T-helper 1 cell (primary cell): ENCODE measurements at regions not wholly inside any gene's neighbourhood (a gene's known extent, or its start where the extent isn't known, plus 50 kb on each side); places are given as distances from the start of the nearest gene placed in this dataset.
"Not testable (repeated sequence)": the region's sequence is repeated elsewhere in the genome, so short reads cannot be mapped to it uniquely, and the experiment has no call there.

Experiments used
- DNase-seq, 5 donors: peaks; one replicate each; pipeline ENCODE4 v3.0.0-alpha.2; 2012 to 2020

GRCh38 chr6:21710908-21711627 lies 117.5 kb downstream of the SOX4 start:
- DNase-seq = no peak

GRCh38 chr6:21712213-21712612 lies 118.7 kb downstream of the SOX4 start:
- no peak for DNase-seq

DNA sequence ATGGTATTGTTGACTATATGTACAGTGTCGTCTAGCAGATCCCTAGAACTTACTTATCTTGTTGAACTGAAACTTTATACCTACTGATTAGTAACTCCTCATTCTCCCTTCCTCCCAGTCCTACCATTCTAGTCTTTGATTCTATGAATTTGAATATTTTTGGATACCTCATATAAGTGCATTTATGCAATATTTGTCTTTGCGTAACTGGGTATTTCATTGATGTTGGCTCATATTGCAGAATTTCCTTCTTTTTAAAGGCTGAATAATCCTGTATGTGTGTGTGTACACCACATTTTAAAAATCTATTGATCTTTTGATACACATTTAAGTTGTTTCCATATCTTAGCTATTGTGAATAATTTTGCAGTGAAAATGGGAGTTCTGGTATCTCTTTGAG lies 119.9 kb downstream of the SOX4 start:
- DNase-seq = no peak

GRCh38 chr6:21715180-21715579 lies 121.6 kb downstream of the SOX4 start:
- no peak for DNase-seq

GRCh38 chr6:21722510-21722909 lies 129.0 kb downstream of the SOX4 start:
- DNase-seq = no peak

- no peak for DNase-seq
These were observed 133.1 kb downstream of the SOX4 start for GRCh38 chr6:21726676-21727075.

DNA sequence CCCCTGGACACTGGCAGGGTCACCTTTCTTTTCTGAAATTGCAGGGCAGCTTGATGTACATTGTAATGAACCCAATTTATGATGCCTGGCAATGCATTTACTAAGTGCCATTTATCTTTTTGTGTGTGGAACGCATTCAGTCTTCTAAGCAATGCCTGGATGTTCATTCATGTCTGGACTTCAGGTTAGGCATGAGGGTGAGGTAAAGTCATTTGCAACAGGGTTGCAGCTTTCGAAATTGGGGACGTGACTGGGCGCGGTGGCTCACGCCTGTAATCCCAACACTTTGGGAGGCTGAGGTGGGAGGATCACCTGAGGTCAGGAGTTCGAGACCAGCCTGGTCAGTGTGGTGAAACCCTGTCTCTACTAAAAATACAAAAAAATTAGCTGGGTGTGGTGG lies 134.6 kb downstream of the SOX4 start:
- no peak for DNase-seq

GRCh38 chr6:21729431-21729830 lies 135.9 kb downstream of the SOX4 start:
- DNase-seq = no peak

GRCh38 chr6:21730533-21730932 lies 137.0 kb downstream of the SOX4 start:
- DNase-seq = no peak

DNA sequence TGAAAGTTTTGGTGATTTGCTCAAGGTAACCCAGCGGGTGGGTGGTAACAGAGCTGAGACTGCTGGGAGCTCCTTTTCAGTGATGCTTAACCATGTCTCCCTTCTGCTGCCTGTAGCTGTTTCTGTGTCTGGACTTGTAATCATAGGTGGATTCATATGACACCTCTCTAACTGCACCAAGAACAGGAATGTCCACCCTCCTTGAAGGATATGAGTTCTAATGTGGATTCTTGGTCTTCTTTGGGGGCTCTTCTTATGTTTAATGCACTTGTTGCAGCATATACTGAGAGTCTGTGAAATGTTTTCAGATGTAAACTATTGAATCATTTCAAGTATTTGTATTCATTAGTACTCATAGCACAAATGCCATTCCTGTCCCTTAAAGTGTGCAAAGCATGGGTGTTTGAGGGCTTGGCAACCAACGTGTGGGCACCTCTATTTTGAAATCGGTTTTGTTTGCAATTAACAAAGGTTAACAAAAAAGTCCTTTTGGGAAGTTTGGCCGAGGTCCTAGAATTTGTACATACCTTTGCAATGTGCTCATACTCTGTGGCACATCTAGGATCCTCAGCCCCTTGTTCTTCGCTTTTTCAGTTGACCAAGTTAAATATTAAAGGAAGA lies 138.0 kb downstream of the SOX4 start:
- no peak for DNase-seq

DNA sequence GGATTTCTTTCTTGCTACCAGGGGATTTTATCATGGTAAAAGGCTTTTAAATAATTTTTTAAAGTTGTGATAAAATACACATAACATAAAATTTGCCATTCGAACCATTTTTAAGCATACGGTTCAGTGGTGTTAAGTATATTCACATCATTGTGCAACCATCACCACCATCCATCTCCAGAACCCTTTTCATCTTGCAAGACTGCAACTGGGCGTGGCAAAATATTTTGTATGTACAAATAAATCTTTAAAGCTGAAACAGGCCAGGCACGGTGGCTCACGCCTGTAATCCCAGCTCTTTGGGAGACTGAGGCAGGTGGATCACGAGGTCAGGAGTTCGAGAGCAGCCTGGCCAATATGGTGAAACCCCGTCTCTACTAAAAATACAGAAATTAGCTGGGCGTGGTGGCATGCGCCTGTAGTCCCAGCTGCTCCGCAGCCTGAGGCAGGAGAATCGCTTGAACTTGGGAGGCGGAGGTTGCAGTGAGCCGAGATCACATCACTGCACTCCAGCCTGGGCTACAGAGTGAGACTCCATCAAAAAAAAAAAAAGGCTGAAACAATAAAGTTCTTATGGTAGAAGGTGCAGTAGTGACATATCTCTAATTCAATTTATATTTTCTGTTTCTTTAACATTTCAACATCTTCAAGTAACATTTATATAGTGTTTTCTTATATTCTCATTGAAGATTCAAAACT lies 138.6 kb downstream of the SOX4 start:
- not testable (repeated sequence) for DNase-seq

DNA sequence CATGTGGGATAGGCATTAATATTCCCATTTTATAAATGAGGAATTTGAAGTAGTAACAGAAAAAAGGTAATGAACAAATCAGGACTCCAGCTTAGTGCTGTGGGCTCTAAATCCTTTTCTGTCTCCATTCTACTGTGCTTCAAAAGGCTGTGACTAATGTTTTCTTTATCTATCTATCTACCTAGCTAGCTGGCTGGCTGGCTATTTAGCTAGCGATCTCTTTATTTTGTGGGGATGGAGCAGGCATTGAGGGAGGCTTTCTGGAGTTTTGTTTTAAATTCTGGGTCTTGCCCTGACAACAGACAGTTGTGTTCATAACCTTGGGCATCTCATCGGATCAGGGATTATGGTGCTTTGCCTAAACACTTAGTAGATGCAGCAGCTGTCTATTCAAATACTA lies 139.2 kb downstream of the SOX4 start:
- DNase-seq = no peak

- DNase-seq = no peak
These were observed 139.8 kb downstream of the SOX4 start for GRCh38 chr6:21733311-21733710.

- DNase-seq = no peak
These were observed 140.7 kb downstream of the SOX4 start for GRCh38 chr6:21734204-21734603.

DNA sequence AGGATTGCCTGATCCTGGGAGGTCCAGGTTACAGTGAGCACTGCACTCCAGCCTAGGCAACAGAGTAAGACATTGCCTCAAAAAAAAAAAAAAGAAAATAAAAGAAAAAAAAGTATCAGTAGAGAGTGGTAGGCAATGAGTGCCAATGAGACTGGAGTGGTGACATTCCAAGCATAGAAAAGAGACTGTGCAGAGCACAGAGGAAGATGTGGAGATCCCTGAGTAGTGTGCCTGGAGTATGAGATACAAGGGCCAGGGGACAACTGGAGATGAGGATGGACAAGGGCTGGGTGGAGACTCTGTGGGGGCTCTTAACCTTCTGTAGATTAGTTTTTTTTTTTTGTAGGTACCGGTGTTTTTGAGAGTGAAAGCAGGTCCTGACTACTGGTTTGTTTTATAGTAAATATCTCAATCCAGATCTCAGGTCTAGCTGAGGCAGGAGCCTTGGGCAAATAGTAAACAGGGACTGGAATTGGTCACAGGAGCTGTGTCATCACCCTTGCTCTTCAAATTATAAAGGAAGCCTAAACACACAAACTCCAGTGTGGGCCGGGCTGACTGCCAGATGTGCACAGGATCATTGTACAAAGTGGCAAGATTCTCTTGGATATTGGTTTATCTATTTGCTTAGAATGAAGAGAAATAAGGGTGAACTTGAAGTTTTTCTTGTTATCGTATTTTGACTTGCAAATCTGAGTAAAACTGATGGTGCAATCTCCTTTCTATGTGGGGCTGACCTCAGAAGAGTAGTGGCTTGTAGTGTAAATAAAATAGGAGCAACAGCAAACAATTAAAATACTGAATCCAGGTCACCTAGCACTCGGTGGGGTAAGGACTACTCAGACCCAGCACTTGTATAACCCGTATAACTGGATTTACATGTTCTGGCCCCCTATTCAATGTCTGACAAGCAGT lies 144.9 kb downstream of the SOX4 start:
- DNase-seq = no peak

GRCh38 chr6:21739241-21739640 lies 145.7 kb downstream of the SOX4 start:
- DNase-seq = no peak

DNA sequence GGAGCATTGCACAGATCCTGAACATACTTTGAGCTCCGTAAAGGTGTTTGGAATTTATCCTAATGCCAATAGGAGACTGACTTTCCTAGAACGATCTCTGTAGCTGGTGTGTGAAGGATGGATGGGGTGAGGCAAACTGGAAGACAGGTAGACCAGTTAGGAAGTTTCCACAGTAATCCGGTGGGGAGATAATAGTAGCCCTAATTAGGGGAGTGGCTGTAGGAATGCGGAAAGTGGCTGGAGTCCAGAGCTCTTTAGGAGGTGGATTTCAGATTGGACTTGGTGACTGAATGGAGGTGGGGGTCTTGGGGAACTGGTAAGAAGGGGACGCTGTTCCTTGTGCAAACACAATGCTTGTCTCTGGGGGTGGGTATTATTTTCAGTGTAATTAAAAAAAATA lies 146.3 kb downstream of the SOX4 start:
- no peak for DNase-seq

DNA sequence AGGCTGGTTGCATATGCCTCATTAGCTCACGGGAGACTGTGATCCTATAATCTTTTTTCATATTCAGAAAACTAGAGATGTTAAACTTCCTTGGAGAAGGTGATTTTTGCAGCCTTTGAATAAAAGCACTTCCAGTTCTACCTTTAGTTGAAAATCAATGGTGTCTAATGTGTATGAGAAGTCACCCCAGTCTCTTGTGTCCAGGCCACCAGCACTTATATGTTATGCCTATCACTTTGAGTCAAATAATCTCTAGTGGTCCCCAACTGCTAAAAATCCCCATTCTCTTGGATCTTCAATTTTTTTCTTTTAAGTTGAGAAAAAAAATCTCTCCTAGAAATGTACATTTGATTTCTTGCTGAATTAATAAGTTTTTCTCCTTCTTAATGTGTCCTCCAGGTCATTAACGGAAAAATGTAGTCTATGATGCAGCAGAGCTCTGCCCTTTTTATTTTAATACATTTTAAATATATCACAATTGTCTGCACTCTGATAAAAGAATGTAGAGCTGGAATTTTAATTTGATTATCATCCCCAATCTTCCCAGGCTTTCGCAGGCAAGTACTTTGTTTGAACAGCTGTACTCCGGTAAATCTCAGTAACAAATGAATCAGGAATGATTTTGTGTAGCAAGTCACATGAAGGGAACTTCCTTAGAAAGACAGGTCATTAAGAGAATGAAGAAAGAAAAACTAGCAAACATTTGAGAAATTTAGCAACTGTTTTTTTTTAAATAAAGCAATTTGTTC lies 147.0 kb downstream of the SOX4 start:
- DNase-seq = no peak

GRCh38 chr6:21741221-21742109 lies 147.9 kb downstream of the SOX4 start:
- no peak for DNase-seq

DNA sequence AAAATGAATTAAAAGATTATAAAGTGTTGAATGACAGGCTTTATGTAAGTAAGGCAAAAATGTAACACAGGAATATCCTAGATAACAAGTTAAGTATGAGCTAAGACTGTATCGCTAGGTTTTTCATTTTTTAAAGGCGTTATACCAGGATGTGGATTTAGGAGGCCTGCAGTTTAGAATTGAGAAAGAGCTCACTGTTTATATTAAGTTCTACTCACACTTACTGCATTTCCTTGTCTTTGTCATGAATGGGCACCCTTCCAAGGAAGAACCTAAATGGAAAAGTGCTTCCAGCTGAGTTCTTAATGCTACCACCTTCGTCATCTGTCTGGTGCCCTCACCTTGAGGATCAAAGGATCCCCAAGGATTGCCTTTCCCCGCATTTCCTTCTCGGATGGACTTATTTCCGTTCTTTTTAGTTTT lies 148.7 kb downstream of the SOX4 start:
- no peak for DNase-seq

DNA sequence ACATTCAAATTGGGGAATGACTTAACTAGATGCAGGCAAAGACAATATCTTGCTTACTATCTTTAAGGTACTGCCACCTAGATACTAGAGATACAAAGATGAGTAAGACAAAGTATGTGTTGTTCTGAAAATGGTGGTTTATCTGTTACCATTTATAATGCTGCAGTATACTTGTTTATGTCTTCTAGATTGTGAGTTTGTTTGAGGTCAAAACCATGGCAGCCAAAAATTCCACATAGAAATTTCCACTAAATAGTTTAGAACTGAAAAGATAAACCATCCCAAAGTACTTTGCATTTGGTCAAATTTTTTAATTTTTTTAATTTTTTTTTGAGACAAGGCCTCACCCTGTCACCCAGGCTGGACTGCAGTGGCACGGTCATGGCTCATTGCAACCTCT lies 150.8 kb downstream of the SOX4 start:
- DNase-seq = no peak
